ENCODE measurements at regions not wholly inside any gene's neighbourhood (a gene's known extent, or its start where the extent isn't known, plus 50 kb on each side); places are given as distances from the start of the nearest gene placed in this dataset.

DNA sequence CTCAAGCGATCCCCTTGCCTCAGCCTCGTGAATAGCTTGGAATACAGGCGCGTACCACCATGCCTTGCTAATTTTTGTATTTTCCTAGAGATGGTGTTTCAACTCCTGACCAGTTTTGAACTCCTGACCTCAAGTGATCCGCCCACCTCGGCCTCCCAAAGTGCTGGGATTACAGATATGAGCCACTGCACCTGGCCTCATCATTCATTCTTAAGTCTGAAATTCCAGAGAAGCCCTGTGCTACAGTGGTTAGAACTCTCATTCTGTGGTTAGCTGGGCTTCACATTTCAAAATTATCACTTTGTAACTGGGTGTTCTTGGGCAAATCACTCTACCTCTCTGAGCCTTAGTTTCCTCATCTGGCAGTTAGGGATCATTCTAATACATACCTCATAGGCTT is 86.1 kb upstream of the POU3F1 start:
- TF ChIP-seq, protein P1, sequence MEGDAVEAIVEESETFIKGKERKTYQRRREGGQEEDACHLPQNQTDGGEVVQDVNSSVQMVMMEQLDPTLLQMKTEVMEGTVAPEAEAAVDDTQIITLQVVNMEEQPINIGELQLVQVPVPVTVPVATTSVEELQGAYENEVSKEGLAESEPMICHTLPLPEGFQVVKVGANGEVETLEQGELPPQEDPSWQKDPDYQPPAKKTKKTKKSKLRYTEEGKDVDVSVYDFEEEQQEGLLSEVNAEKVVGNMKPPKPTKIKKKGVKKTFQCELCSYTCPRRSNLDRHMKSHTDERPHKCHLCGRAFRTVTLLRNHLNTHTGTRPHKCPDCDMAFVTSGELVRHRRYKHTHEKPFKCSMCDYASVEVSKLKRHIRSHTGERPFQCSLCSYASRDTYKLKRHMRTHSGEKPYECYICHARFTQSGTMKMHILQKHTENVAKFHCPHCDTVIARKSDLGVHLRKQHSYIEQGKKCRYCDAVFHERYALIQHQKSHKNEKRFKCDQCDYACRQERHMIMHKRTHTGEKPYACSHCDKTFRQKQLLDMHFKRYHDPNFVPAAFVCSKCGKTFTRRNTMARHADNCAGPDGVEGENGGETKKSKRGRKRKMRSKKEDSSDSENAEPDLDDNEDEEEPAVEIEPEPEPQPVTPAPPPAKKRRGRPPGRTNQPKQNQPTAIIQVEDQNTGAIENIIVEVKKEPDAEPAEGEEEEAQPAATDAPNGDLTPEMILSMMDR (IDR thresholded peaks at IDR 0.05) = no peak
- TF ChIP-seq POLR2A (IDR thresholded peaks at IDR 0.05) = no peak
